WTC11 (cell line): ENCODE measurements at regions not wholly inside any gene's neighbourhood (a gene's known extent, or its start where the extent isn't known, plus 50 kb on each side); places are given as distances from the start of the nearest gene placed in this dataset.

Experiments used
- ATAC-seq: fragments of 200-7000 bp; cut with Tn5 transposase; 2 replicates; pipeline ENCODE4 v1.10.0; 2021; ENCODE audit warnings: mild to moderate bottlenecking, moderate library complexity
- CTCF ChIA-PET: fragments of 300-600 bp; sonication (Branson Sonifier 250); formaldehyde crosslinking; loops from one replicate; lab custom pipeline; 2021; ENCODE audit warnings: antibody characterized with exemption; lab: Charles Lee
- POLR2A ChIA-PET: fragments of 350-600 bp; sonication (Branson Sonifier 250); formaldehyde crosslinking; loops from one replicate; lab custom pipeline; 2021; ENCODE audit warnings: antibody characterized with exemption; lab: Charles Lee
- DNase-seq: peaks from one replicate; pipeline ENCODE4 v3.0.0; 2021; ENCODE audit warnings: low spot score
- H3K27ac Mint-ChIP-seq: 2 replicates; pipeline ENCODE4 v1.8.0; 2021; ENCODE audit warnings: mixed read lengths
- H3K27me3 Mint-ChIP-seq: 2 replicates; pipeline ENCODE4 v1.8.0; 2021; ENCODE audit warnings: low read depth, mild to moderate bottlenecking, moderate library complexity, mixed read lengths
- H3K36me3 Mint-ChIP-seq: 2 replicates; pipeline ENCODE4 v1.8.0; 2021; ENCODE audit warnings: mixed read lengths
- H3K4me1 Mint-ChIP-seq: 2 replicates; pipeline ENCODE4 v1.8.0; 2022; ENCODE audit warnings: mixed read lengths
- H3K4me3 Mint-ChIP-seq: 2 replicates; pipeline ENCODE4 v1.8.0; 2021; ENCODE audit warnings: mild to moderate bottlenecking, moderate library complexity, mixed read lengths
- H3K9me3 Mint-ChIP-seq: 2 replicates; pipeline ENCODE4 v1.8.0; 2021; ENCODE audit warnings: mixed read lengths
- AFF4 ChIP-seq: sonication (generic); formaldehyde crosslinking; IDR thresholded peaks from 2 replicates; pipeline ENCODE4 v1.8.1; 2023; ENCODE audit warnings: mild to moderate bottlenecking, missing genetic modification reagents, borderline replicate concordance
- ATF3 ChIP-seq: sonication (generic); formaldehyde crosslinking; conservative IDR thresholded peaks from 2 replicates; pipeline ENCODE4 v1.8.1; 2022; ENCODE audit warnings: mild to moderate bottlenecking, missing genetic modification reagents
- EMX1 ChIP-seq: fragments of 250-450 bp; sonication (Bioruptor Pico); IDR thresholded peaks from 2 replicates; pipeline ENCODE4 v1.8.0; 2021; ENCODE audit warnings: mild to moderate bottlenecking
- GTF2I ChIP-seq: fragments of 250-450 bp; sonication (Bioruptor Pico); conservative IDR thresholded peaks from 2 replicates; pipeline ENCODE4 v1.4.0; 2021; ENCODE audit warnings: mild to moderate bottlenecking
- IRF2 ChIP-seq: sonication (generic); formaldehyde crosslinking; IDR thresholded peaks from 2 replicates; pipeline ENCODE4 v1.8.0; 2022; ENCODE audit warnings: low read depth, missing genetic modification reagents, borderline replicate concordance
- RELA ChIP-seq: sonication (generic); formaldehyde crosslinking; IDR thresholded peaks from 2 replicates; pipeline ENCODE4 v1.8.1; 2022; ENCODE audit warnings: missing genetic modification reagents, mild to moderate bottlenecking, borderline replicate concordance
- SOX15 ChIP-seq: fragments of 250-450 bp; sonication (Bioruptor Pico); IDR thresholded peaks from 2 replicates; pipeline ENCODE4 v1.9.0; 2021; ENCODE audit warnings: mild to moderate bottlenecking
- USF1 ChIP-seq: sonication (generic); formaldehyde crosslinking; IDR thresholded peaks from 2 replicates; pipeline ENCODE4 v1.8.0; 2022; ENCODE audit warnings: mild to moderate bottlenecking, missing genetic modification reagents
- ZBTB21 ChIP-seq: sonication (generic); formaldehyde crosslinking; IDR thresholded peaks from 2 replicates; pipeline ENCODE4 v1.8.1; 2023; ENCODE audit warnings: mild to moderate bottlenecking, missing genetic modification reagents, borderline replicate concordance
- ZMAT4 ChIP-seq: fragments of 250-450 bp; sonication (Bioruptor Pico); IDR thresholded peaks from 2 replicates; pipeline ENCODE4 v1.9.0; 2021; ENCODE audit warnings: mild to moderate bottlenecking
- ZNF263 ChIP-seq: sonication (generic); formaldehyde crosslinking; IDR thresholded peaks from 2 replicates; pipeline ENCODE4 v1.8.1; 2022; ENCODE audit warnings: low read depth, mild to moderate bottlenecking, moderate library complexity, missing genetic modification reagents
- ZNF423 ChIP-seq: fragments of 250-450 bp; sonication (Bioruptor Pico); IDR thresholded peaks from 2 replicates; pipeline ENCODE4 v2.1.2; 2022; ENCODE audit warnings: mild to moderate bottlenecking, moderate library complexity
- ZNF671 ChIP-seq: fragments of 250-450 bp; sonication (Bioruptor Pico); IDR thresholded peaks from 2 replicates; pipeline ENCODE4 v1.8.0; 2021; ENCODE audit warnings: mild to moderate bottlenecking
- TF ChIP-seq, protein P1 (sequence below): fragments of 250-450 bp; sonication (Bioruptor Pico); IDR thresholded peaks from 2 replicates; pipeline ENCODE4 v2.1.2; 2022; ENCODE audit warnings: mild to moderate bottlenecking, moderate library complexity
- TF ChIP-seq, protein P2 (sequence below): sonication (generic); formaldehyde crosslinking; IDR thresholded peaks from 2 replicates; pipeline ENCODE4 v1.8.0; 2022; ENCODE audit warnings: mild to moderate bottlenecking, missing genetic modification reagents
- TF ChIP-seq, protein P3 (sequence below): sonication (generic); formaldehyde crosslinking; IDR thresholded peaks from 2 replicates; pipeline ENCODE4 v1.8.1; 2023; ENCODE audit warnings: mild to moderate bottlenecking, moderate library complexity, missing genetic modification reagents

GRCh38 chr6:139584599-139584998 is 210.2 kb upstream of the CITED2 start (continued):
- TF ChIP-seq AFF4 (CRISPR knock-in tag) (no peak), ZMAT4 (CRISPR knock-in tag) (no peak)

DNA sequence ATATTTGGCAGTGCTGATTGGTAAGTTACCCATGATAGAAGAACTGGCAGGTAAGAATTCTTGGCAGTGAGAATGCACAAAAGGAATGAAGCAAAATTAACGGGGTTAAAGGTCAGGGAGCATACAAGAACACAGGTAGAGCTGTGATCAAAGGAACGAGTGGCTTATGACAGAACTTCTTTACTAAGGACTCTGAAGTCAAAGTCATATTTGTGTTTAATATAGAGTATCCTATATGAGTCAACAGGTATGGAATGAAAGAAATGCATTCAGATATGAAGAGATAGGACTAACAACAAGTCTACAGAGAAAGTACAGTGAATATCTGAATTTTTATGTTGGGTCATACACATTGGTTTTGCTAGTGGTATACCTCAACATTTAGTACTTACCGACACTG is 209.0 kb upstream of the CITED2 start:
- H3K4me3 Mint-ChIP-seq, result no peak overlapping the region
- H3K4me1 Mint-ChIP-seq, result 0 out of 2 replicates have a peak, but pooled peaks cover 3% of the 10 kb centered on the region
- TF ChIP-seq GTF2I (CRISPR knock-in tag), result no peak
- no peak for TF ChIP-seq ATF3 (CRISPR knock-in tag)
- TF ChIP-seq, protein P1, sequence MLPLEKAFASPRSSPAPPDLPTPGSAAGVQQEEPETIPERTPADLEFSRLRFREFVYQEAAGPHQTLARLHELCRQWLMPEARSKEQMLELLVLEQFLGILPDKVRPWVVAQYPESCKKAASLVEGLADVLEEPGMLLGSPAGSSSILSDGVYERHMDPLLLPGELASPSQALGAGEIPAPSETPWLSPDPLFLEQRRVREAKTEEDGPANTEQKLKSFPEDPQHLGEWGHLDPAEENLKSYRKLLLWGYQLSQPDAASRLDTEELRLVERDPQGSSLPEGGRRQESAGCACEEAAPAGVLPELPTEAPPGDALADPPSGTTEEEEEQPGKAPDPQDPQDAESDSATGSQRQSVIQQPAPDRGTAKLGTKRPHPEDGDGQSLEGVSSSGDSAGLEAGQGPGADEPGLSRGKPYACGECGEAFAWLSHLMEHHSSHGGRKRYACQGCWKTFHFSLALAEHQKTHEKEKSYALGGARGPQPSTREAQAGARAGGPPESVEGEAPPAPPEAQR, result no peak
- TF ChIP-seq, protein P2, sequence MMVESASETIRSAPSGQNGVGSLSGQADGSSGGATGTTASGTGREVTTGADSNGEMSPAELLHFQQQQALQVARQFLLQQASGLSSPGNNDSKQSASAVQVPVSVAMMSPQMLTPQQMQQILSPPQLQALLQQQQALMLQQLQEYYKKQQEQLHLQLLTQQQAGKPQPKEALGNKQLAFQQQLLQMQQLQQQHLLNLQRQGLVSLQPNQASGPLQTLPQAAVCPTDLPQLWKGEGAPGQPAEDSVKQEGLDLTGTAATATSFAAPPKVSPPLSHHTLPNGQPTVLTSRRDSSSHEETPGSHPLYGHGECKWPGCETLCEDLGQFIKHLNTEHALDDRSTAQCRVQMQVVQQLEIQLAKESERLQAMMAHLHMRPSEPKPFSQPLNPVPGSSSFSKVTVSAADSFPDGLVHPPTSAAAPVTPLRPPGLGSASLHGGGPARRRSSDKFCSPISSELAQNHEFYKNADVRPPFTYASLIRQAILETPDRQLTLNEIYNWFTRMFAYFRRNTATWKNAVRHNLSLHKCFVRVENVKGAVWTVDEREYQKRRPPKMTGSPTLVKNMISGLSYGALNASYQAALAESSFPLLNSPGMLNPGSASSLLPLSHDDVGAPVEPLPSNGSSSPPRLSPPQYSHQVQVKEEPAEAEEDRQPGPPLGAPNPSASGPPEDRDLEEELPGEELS (CRISPR knock-in tag), result no peak
- no peak for TF ChIP-seq IRF2
- no peak for TF ChIP-seq RELA (CRISPR knock-in tag)
- no peak for TF ChIP-seq ZNF671 (CRISPR knock-in tag)
- no peak for TF ChIP-seq USF1 (CRISPR knock-in tag)
- TF ChIP-seq, protein P3, sequence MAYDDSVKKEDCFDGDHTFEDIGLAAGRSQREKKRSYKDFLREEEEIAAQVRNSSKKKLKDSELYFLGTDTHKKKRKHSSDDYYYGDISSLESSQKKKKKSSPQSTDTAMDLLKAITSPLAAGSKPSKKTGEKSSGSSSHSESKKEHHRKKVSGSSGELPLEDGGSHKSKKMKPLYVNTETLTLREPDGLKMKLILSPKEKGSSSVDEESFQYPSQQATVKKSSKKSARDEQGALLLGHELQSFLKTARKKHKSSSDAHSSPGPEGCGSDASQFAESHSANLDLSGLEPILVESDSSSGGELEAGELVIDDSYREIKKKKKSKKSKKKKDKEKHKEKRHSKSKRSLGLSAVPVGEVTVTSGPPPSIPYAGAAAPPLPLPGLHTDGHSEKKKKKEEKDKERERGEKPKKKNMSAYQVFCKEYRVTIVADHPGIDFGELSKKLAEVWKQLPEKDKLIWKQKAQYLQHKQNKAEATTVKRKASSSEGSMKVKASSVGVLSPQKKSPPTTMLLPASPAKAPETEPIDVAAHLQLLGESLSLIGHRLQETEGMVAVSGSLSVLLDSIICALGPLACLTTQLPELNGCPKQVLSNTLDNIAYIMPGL (CRISPR knock-in tag), result no peak
- TF ChIP-seq ZBTB21 (CRISPR knock-in tag), result no peak
- no peak for TF ChIP-seq ZNF423 (CRISPR knock-in tag)
- TF ChIP-seq SOX15 (CRISPR knock-in tag), result no peak
- no peak for TF ChIP-seq EMX1
- TF ChIP-seq ZNF263 (CRISPR knock-in tag), result no peak
- no peak for TF ChIP-seq ZMAT4 (CRISPR knock-in tag)
- POLR2A ChIA-PET, result no interaction called here
- ATAC-seq, result no peak
- no peak for DNase-seq
- H3K27ac Mint-ChIP-seq, result no peak overlapping the region
- H3K36me3 Mint-ChIP-seq, result no peaks in the 10 kb centered on the region
- no peaks in the 10 kb centered on the region for H3K9me3 Mint-ChIP-seq
- no peaks in the 10 kb centered on the region for H3K27me3 Mint-ChIP-seq
- CTCF ChIA-PET, result interaction anchor here (0.7 kb wide), 1 partner anchor 131 kb away, joined by 3 read pairs; no protein-coding TSS in a partner anchor
